NOMO-1 treated with dmso at 0.1 percent for 144 hours (cell line): ENCODE measurements at regions not wholly inside any gene's neighbourhood (a gene's known extent, or its start where the extent isn't known, plus 50 kb on each side); places are given as distances from the start of the nearest gene placed in this dataset.
"Not testable (repeated sequence)": the region's sequence is repeated elsewhere in the genome, so short reads cannot be mapped to it uniquely, and the experiment has no call there.

Experiments
- DNase-seq: peaks from one replicate; lab custom pipeline; 2025; ENCODE audit not compliant: unreplicated experiment; lab: John Stamatoyannopoulos, UW

DNA sequence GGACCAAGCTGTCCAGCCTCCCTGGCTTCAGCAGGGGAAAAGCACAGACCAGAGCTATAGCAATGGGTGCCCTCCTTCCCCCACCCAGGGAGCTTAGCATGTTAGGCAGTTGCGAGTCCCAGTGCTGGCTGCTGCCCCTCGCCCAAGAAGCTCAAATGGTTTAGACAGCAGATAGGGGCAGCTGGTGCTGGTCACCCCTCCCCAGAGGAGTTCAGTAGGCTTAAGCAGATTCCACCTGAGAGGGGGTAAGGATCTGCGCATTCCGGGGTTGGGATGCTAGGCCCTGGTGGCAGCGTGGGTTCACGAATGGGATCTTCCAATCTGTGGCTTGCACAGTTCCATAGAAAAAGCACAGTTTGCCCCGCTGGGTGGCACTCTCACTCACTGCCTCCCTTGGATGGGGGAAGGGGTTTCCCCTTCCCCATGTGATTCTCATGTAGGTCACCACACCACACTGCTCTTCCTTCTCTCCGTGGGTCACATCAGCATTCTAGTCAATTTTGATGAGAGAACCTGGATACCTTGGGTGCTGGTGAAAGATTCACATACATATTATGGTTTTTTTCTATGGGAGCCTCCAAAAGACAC lies 665.6 kb downstream of the C12orf50 start:
- DNase-seq, result no peak

DNA sequence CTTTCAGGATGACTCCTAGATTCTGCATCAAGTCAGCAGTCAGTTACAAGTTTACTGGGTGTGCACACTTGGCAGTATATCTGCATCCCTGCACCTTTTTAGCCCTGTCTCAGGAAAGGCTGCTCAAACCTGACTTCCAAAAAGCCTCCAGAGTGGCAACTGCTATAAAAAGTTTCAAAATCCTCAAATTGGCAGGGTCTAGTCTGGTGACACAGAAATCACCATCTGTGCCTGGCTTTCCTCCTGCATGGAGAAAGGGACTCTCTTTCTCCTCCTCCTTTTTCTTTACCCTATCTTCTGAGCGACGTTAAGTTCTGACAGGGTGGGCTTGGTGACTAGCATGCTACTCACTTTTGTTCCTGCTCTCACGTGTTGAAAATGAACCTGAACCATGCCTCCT lies 679.5 kb downstream of the C12orf50 start:
- no peak for DNase-seq

DNA sequence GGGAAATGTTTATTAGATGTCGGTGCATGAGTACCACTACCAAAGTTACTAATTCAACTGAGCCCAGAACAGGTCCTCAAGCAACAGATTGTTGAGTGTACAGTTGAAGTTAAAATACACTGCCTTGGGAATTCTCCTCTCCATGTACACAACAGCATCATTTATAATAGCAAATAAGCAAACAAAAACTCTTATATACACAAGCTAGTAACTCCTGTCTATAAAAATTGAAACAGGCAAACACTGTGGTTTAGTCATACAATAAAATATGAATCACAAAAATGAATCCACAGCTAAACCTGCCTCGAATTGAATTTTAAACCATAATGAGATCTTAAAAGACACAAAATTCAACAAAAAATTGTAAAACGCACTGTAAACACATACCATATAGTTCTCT lies 681.1 kb downstream of the C12orf50 start:
- no peak for DNase-seq

DNA sequence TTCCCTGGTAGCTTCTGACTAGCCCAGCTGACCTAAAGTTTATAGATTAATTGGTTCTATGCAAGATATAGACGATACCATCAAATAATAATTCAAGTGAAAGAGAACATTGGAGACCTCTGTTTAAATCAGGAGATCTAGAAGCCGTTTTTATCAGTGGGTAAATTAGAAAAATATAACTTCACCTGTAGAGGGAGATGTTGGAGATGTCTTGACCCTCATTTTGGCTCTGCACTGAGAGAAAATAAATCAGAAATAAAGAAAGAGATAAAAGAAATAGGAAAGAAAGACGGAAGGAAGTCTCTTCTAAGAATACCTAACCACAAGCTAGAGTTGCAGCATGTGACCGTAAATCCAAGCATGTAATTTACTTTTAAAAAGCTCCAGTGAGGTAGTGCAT lies 684.5 kb downstream of the C12orf50 start:
- no peak for DNase-seq

DNA sequence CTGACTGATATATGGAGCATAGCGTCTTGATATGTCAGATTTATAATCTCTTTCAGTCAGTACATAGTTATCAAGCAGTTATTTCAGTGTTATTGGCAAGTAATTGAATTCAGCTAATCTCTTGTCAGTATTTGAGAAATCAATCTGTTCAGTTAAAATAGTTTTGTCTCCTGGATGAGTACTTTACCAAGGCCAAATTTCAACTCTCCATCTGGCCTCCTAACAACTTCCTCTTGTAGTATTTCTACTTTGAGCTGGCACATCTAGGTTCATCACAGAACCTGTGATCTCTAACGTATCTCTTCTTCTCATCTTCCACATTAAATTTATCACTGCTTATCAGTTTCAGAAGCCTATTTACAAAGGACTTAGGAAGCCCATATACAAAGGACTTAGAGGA lies 690.5 kb downstream of the C12orf50 start:
- no peak for DNase-seq

DNA sequence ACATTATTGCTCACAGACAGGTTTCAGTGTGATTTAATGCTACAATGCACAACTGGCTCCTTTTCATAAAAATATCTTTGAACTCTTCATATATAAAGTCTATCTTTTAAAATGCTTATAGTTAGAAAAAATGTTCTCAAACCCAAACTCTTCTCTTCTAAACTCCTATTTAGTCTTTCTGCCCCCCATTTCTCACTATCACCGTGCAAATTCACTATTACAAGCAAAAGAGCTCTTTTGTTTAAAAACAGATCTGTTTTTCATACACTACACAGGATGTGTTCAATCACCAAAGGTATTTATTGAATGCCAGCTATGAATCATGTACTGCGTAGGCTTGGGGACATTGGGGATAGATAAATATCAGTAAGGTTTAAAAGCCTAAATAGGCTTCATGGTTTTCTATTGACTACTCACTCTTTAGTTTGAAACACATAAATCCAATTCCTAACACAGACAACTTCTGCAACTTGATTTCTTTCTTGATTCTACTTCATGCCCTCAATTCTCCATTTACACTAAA lies 692.3 kb downstream of the C12orf50 start:
- DNase-seq, result no peak

DNA sequence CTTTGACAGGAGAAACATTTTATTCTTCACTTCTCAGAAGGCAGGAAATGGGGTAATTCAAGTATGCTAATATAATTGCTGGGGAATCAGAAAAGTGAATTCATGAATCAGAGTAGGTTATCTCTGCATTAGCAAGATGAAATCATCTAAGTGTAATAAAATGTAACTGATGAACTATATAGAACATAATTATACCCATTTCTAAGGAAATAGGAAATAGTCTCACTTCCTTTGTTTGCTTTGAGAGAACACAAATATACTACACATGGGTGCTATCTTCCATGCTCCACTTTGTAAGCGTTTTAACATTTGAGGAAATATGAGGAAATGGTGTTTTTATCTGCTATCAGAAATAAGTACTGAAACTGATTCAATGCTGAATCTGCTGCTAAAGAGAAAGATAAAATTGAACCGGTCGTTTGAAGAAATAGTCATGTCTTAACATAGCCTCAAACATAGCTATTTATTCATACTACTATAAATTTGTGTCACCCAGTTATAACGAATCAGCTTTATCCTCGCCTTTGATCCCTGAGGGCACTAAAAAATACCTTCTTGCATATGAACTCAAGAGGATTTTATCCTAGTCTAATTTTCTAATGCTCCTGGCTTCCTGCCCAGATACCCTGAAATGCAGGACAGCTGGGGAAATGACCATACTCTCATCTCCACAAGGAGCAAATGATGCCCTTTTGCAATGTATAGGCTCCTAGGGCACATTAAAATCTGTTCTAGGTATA lies 696.0 kb downstream of the C12orf50 start:
- no peak for DNase-seq

DNA sequence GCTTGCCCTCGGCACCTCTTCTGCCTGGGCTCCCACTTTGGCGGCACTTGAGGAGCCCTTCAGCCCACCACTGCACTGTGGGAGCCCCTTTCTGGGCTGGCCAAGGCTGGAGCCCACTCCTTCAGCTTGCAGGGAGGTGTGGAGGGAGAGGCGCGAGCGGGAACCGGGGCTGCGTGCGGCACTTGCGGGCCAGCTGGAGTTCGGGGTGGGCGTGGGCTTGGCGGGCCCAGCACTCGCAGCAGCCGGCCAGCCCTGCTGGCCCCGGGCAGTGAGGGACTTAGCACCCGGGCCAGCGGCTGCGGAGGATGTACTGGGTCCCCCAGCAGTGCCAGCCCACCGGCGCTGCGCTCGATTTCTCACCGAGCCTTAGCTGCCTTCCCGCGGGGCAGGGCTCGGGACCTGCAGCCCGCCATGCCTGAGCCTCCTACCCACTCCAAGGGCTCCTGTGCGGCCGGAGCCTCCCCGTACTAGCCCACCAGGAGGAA lies 699.1 kb downstream of the C12orf50 start:
- not testable (repeated sequence) for DNase-seq

DNA sequence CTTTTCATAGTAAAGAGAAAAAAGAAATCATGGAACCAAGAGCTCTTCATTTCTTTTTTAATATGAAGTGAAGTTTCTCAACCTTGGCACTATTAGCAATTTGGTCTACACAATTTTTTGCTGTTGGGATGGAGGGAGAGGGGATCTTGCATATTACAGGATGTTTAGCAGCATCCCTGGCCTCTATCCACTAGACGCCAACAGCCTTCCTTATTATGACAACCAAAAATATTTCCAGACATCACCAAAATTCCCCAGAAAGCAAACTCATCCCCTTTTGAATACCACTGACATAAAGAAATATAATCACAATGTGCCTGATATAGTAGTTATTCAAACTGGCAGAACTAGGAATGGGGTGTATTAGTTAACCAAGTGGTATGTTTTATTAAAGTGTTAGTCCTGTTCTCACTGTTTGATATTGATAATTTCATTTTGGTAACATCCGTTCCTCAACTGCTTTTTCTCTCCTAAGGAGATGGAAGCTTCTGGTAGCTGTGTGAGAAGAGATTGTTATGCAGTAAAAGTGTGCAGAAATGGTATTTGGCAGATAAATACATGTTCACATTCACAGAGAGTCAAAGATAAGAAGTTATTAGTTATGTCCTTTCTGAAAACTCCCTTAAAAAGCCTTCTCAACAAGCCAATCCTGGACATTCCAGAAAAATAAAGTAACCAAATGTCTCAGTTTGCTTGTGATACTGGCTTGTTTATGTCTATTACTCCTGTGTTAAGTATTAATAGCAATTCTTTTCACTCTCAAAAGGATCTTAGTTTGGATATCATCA lies 699.9 kb downstream of the C12orf50 start:
- no peak for DNase-seq

DNA sequence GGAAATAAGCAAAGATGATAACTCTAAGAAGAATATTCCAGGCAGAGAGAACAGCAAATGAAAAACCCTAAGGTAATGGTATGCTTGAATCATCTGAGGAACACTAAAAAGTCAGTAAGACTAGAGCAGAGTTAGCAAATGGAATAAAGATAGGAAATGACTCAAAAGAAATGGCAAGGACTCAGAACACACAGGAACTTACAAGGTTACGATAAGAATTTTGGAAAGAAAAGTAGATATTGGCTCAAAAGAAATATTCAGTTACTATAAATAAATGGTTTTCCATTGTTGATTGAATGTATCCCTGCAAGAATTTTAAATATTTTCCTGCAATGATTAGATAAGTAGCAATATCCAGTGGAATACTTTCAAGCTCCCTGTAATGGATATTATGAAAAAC lies 705.8 kb downstream of the C12orf50 start:
- no peak for DNase-seq

DNA sequence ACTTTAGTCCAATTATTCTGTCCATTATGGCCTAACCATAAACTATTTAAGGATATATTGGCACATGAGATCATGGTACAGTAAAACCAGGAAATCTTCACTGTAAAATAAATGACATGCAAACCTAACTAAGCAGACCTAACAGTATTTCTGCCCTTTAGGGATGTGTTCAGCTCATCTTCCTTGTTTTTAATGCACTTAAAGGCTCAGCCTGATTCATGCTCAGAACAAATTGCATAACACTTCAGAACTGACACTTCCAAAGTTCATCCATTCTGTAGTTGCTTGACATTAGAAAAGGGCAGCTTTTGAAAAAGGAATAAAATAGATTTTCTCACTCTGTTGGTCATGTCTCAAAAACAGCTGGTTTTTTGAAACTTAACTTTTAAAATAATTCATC lies 708.5 kb downstream of the C12orf50 start:
- DNase-seq, result no peak

DNA sequence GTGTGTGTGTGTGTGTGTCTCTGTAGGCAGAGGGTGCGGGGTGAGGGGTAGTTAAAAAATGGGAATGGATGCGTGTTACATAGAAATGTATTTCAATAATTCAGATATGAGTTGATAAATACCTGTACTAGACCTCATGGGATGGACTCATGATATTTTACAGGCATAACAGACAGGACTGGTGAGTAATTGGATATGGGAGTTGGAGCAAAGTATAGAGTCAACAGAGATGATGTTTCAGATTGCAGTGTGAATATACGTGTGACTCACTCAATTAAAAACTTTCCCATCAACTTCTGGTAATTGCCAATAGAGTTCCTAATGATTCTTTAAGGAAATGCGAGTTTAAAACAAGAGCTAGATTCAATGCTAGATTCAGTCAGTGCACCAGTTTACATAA lies 711.9 kb downstream of the C12orf50 start:
- no peak for DNase-seq

DNA sequence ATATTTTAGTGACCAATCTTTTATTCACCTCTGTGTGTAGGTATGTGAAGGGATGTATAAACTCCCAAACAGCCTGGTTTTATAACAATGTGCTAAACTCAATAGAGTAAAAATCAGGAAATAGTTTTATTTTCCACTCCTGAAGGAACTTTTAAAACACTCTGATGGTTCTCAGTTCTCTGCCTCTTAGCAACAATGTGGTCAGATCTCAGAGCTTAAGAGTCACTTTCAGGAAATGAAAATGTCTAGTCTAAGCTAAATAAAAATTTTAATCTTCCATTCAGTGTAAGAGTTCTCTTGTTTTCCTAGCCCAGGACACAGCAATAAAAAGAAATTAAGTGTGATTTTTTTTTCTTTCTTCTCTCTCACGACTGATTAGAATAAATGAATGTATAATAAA lies 718.0 kb downstream of the C12orf50 start:
- no peak for DNase-seq

DNA sequence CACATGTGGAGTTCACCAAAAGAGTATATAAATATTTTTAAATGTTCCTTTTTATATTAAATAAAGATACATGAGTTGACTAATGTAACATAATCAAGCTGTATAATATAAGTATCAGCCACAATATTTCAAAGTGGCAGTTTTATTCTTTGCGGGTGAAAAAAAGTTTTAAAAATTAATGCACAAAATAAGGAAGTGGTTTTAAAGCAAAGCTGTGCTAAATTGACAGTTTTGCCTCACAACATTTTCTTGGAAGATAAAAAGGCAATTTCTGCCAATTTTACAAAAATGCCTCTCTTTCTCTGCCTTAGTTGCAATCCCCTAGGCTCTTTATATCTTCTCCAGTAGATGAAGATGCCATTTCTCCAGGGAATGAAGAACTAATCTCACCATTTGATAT lies 719.1 kb downstream of the C12orf50 start:
- DNase-seq, result no peak

DNA sequence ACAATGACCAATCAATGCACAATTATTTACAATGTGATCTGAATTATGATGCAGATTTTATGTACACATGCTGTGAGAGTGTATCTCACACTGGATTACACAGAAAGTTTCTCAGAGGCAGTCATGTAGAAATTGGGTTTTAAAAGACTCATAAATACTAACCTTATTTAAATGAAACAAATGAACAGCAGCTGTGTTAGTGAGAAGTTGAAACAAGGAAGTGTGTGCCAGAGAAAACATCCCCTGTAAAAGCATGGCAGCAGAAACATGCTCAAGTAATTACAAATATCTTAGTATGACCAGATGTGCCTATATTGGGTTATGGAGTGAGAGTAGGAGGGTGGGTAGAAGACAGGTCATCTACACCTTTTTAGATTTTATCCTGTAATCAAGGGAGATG lies 723.7 kb downstream of the C12orf50 start:
- DNase-seq, result no peak

DNA sequence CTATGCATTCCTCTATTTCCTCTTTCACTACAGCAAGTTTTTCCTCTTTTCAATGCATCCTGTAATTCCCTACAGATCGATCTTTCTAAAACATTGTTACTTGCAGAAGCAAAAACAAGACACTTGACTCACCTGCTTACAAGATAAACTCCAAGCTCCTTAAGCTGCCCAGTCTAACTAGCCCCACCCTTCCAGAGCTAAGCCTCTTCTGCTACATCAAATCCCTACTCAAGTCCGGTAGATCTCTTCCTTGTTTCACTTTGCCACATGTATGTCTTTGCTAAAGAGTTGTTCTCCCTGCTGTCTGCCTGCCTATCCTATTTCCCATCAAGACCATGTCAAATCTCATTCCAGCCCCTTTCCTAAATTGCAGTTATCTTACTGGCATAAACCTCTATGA lies 724.8 kb downstream of the C12orf50 start:
- DNase-seq, result no peak

DNA sequence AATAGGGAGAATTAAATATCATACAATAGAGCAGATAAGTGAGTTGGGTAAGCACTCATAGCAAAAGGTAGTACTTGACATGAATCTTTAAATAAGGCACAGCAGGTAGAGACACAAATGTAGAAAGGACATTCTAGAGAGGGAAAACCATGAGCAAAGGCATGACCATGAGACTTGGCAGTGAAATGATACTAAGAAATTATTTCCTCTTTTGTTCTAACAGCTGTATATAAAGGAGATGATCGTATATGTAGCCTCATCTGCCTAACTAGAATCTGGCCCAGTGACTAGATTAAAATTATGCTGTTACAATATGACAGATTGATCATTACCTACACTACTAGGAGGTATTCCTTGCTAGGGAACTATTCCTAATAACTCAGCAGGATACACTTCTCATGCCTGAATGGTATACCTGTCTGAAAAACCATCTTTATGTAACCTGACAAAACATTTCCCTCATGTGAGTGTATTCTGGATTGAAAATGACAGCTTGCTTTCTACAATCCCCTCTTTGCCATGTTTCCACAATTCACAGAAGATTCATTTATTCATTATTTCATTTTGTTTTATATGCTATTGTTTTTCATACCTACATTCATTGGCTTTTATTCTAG lies 725.7 kb downstream of the C12orf50 start:
- no peak for DNase-seq

DNA sequence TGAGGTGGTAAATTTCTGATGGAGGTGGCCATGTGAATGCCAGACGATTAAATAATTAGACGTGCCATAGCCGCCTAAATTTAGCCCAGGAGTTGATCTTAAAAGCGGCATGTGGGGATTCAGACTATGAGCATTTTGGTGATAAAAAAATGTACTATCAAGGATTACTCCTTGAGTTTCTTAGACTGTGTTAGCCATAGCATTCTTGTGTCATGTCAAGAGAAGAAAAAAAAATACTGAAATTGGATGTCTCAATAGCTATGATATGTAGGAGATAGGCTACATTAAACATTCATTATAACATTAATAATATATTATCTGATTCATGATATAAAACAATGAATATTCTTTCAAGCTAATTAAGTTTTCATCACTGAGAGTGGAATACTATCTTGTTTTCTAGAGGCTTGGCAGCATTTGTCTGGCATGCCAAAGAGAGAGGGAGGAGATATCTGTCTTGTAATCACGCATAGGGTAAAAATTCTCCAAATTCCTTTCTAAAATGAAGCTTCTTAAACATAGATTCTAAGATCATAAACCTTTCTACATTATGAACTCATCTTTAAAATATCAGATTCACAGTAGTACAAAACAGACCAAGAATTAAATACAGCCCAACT lies 727.0 kb downstream of the C12orf50 start:
- no peak for DNase-seq

DNA sequence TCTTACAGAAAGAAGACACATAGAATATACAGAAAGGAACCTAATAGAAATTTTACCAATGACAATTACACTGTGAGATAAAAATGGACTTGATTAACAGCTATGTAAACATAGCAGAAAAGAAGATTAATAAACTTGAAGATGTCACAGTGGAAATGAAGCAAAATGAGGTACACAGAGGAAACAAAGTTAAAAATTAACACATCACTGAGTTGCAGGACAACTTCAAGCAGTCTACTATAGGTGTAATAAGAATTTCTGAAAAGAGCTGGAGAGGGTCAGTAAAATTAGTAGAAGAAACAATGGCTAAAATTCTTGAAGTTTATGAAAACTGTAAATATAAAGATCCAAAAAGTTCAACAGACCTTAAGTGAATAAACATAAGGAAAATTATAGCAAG lies 738.7 kb downstream of the C12orf50 start:
- DNase-seq, result no peak

DNA sequence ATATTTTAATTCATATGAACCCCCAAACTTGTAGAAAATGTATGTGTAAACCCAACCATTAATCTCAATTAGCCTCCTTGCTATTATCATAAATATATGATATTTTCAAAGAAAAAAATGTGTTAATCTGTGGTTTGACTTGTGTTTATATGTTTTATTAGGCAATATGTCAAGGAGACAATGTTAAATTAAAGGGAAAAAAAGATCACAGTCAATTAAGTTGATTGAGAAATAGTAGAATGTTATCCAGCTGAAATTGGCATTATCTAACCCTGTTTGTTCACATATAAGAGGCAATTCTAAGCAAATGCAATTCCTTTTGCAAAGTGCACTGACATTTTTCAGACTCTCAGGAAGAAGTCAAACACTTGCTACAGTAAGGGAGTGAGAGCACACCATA lies 745.3 kb downstream of the C12orf50 start:
- no peak for DNase-seq

DNA sequence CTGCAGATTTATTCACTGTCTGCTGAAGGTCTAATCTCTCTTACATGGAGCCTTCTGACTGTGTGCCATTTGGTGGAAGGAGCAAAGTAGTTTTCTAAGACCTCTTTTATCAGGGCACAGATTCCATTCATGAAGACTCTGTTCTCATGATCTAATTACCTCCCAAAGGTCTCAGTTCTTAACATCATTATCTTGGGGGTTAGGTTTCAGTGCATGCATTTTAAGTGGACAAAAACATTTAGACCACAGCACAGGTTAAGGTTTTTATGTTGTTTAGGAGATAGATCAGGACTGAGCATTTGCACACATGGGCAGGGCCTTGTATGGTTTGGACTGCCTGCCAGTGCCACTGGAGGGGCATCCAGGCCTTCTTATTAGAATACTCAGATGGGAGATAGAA lies 746.1 kb downstream of the C12orf50 start:
- DNase-seq, result no peak
